ENCODE measurements at regions not wholly inside any gene's neighbourhood (a gene's known extent, or its start where the extent isn't known, plus 50 kb on each side); places are given as distances from the start of the nearest gene placed in this dataset.

- no peak for TF ChIP-seq CTCF (IDR thresholded peaks at IDR 0.05; ENCODE audit: insufficient read depth, low read depth, low read length)
- DNase-seq (ENCODE audit: low read depth): peak; percentile 75
- no peak overlapping the region for H3K4me3 ChIP-seq (ENCODE audit: low read depth, low read length)
Observed at GRCh38 chr11:95512177-95512576, 277.4 kb downstream of the FAM76B start.

- no peak for TF ChIP-seq CTCF (IDR thresholded peaks at IDR 0.05; ENCODE audit: insufficient read depth, low read depth, low read length)
- peak; percentile 62 for DNase-seq (ENCODE audit: low read depth)
- no peak overlapping the region for H3K4me3 ChIP-seq (ENCODE audit: low read depth, low read length)
Observed at GRCh38 chr11:95508219-95508890, 277.4 kb upstream of the SESN3 start.

- peak; percentile 5 for TF ChIP-seq CTCF (IDR thresholded peaks at IDR 0.05; ENCODE audit: insufficient read depth, low read depth, low read length)
- DNase-seq (ENCODE audit: low read depth): no peak
- no peak overlapping the region for H3K4me3 ChIP-seq (ENCODE audit: low read depth, low read length)
Observed at GRCh38 chr11:95507794-95508193, 276.8 kb upstream of the SESN3 start.

GRCh38 chr11:95506777-95507176 lies 275.8 kb upstream of the SESN3 start:
- H3K4me3 ChIP-seq (ENCODE audit: low read depth, low read length): no peak overlapping the region
- TF ChIP-seq CTCF (IDR thresholded peaks at IDR 0.05; ENCODE audit: insufficient read depth, low read depth, low read length): no peak
- DNase-seq (ENCODE audit: low read depth): peak; percentile 42

- no peak for TF ChIP-seq CTCF (IDR thresholded peaks at IDR 0.05; ENCODE audit: insufficient read depth, low read depth, low read length)
- no peak overlapping the region for H3K4me3 ChIP-seq (ENCODE audit: low read depth, low read length)
- DNase-seq (ENCODE audit: low read depth): peak; percentile 85
Observed at GRCh38 chr11:95505927-95506426, 275.0 kb upstream of the SESN3 start.

GRCh38 chr11:95503047-95503446 lies 272.0 kb upstream of the SESN3 start:
- no peak for TF ChIP-seq CTCF (IDR thresholded peaks at IDR 0.05; ENCODE audit: insufficient read depth, low read depth, low read length)
- no peak overlapping the region for H3K4me3 ChIP-seq (ENCODE audit: low read depth, low read length)
- DNase-seq (ENCODE audit: low read depth): no peak

GRCh38 chr11:95502522-95502921 lies 271.5 kb upstream of the SESN3 start:
- no peak for TF ChIP-seq CTCF (IDR thresholded peaks at IDR 0.05; ENCODE audit: insufficient read depth, low read depth, low read length)
- no peak overlapping the region for H3K4me3 ChIP-seq (ENCODE audit: low read depth, low read length)
- no peak for DNase-seq (ENCODE audit: low read depth)

Measured in fibroblast of villous mesenchyme (primary cell).